H1 (cell line): ENCODE measurements at regions not wholly inside any gene's neighbourhood (a gene's known extent, or its start where the extent isn't known, plus 50 kb on each side); places are given as distances from the start of the nearest gene placed in this dataset.

Source experiments
- CTCF ChIA-PET: fragments of 300-600 bp; sonication (Branson Sonifier 250); formaldehyde crosslinking; loops from one replicate; lab custom pipeline; 2021; ENCODE audit not compliant: partially characterized antibody; lab: Charles Lee
- POLR2A ChIA-PET: fragments of 300-600 bp; sonication (Branson Sonifier 250); formaldehyde crosslinking; loops from one replicate; lab custom pipeline; 2021; ENCODE audit warnings: inconsistent platforms; ENCODE audit not compliant: partially characterized antibody; lab: Charles Lee
- DNase-seq, 2 experiments: peaks; one replicate each; pipeline versions ENCODE4 v3.0.0 to v3.0.0-alpha.2; 2010 to 2022; ENCODE audit warnings: low spot score in 2 of 2, low read depth in 1 of 2, mixed read lengths in 1 of 2
- FAIRE-seq: peaks from 2 replicates; lab custom pipeline; 2011; peaks lifted over from hg19 to GRCh38; lab: Jason Lieb, UNC
- H2AFZ ChIP-seq: 2 replicates; pipeline ENCODE4 v1.8.1; 2012; ENCODE audit warnings: low read length, inconsistent platforms
- H2AK5ac ChIP-seq: 2 replicates; pipeline ENCODE4 v1.6.1; 2013; ENCODE audit warnings: low read depth, low read length
- H2BK120ac ChIP-seq: replicated peaks from 2 replicates; pipeline ENCODE3; 2013; ENCODE audit warnings: low read depth, low read length, inconsistent platforms
- H2BK12ac ChIP-seq: 2 replicates; pipeline ENCODE4 v1.6.1; 2013; ENCODE audit warnings: low read depth, low read length
- H2BK15ac ChIP-seq: 2 replicates; pipeline ENCODE4 v1.6.1; 2013; ENCODE audit warnings: low read length
- H2BK20ac ChIP-seq: 2 replicates; pipeline ENCODE4 v1.6.1; 2013; ENCODE audit warnings: low read length
- H2BK5ac ChIP-seq: 2 replicates; pipeline ENCODE4 v1.6.1; 2013; ENCODE audit warnings: low read depth, low read length
- H3K14ac ChIP-seq: 2 replicates; pipeline ENCODE4 v1.6.1; 2013; ENCODE audit warnings: inconsistent platforms; ENCODE audit not compliant: insufficient read length
- H3K18ac ChIP-seq: 2 replicates; pipeline ENCODE4 v1.6.1; 2013; ENCODE audit warnings: low read length; ENCODE audit errors: extremely low read depth
- H3K23ac ChIP-seq: 2 replicates; pipeline ENCODE4 v1.6.1; 2013; ENCODE audit warnings: inconsistent platforms; ENCODE audit not compliant: insufficient read length
- H3K23me2 ChIP-seq: 2 replicates; pipeline ENCODE4 v1.6.1; 2013; ENCODE audit warnings: low read depth, low read length
- H3K27ac ChIP-seq: 2 replicates; pipeline ENCODE4 v1.6.1; 2011; ENCODE audit warnings: low read depth, low read length, inconsistent platforms
- H3K27me3 ChIP-seq, 4 experiments: replicated peaks in 1 of 4; 1 replicate in 1 of 4; 2 replicates in 3 of 4; pipeline versions ENCODE4 v1.6.1 to v1.8.1; 2011 to 2013; ENCODE audit warnings: low read length in 3 of 4, mild to moderate bottlenecking in 3 of 4, inconsistent platforms in 2 of 4, mixed read lengths in 2 of 4, moderate library complexity in 1 of 4; ENCODE audit not compliant: control insufficient read depth in 3 of 4, insufficient read depth in 3 of 4; ENCODE audit errors: extremely low read depth in 1 of 4
- H3K36me3 ChIP-seq, 4 experiments: 2 replicates each; pipeline versions ENCODE4 v1.6.1 to v1.8.1; 2011 to 2013; ENCODE audit warnings: mild to moderate bottlenecking in 4 of 4, low read length in 3 of 4, moderate library complexity in 2 of 4, control low read depth in 1 of 4, inconsistent platforms in 1 of 4; ENCODE audit not compliant: insufficient read depth in 4 of 4, control insufficient read depth in 2 of 4
- H3K4ac ChIP-seq: replicated peaks from 2 replicates; pipeline ENCODE3; 2013; ENCODE audit warnings: low read length, low read depth, mixed read lengths, inconsistent platforms; ENCODE audit not compliant: insufficient read length
- H3K4me1 ChIP-seq, 4 experiments: replicated peaks in 1 of 4; 1 replicate in 1 of 4; 2 replicates in 3 of 4; pipeline versions ENCODE4 v1.6.1 to v1.8.1; 2011 to 2013; ENCODE audit warnings: low read length in 3 of 4, inconsistent platforms in 2 of 4, mixed read lengths in 1 of 4; ENCODE audit not compliant: insufficient read depth in 4 of 4, control insufficient read depth in 3 of 4
- H3K4me2 ChIP-seq, 2 experiments: 2 replicates each; pipeline versions ENCODE4 v1.6.1 to v1.8.1; 2011 to 2013; ENCODE audit warnings: low read depth in 2 of 2, low read length in 2 of 2, control low read depth in 1 of 2, inconsistent platforms in 1 of 2, mild to moderate bottlenecking in 1 of 2; ENCODE audit not compliant: insufficient read depth in 1 of 2
- H3K4me3 ChIP-seq, 4 experiments: fragments of 200-600, 300-600 bp in 1 of 4; sonication (generic), shearing (Covaris generic), sonication (Bioruptor Twin) in 1 of 4; 2 replicates each; pipeline versions ENCODE4 v1.5.1 to v1.8.1; 2011 to 2016; ENCODE audit warnings: low read length in 4 of 4, low read depth in 3 of 4, control low read depth in 2 of 4, inconsistent platforms in 2 of 4, mild to moderate bottlenecking in 2 of 4, mixed read lengths in 1 of 4, moderate library complexity in 1 of 4; ENCODE audit not compliant: insufficient read depth in 2 of 4; ENCODE audit errors: extremely low read depth in 1 of 4
- H3K56ac ChIP-seq: replicated peaks from 2 replicates; pipeline ENCODE3; 2013; ENCODE audit warnings: low read depth, mild to moderate bottlenecking, mixed read lengths, low read length, inconsistent platforms; ENCODE audit not compliant: insufficient read length
- H3K79me1 ChIP-seq: 2 replicates; pipeline ENCODE4 v1.6.1; 2013; ENCODE audit warnings: low read depth, low read length, control low read depth
- H3K79me2 ChIP-seq, 2 experiments: 2 replicates each; pipeline versions ENCODE4 v1.6.1 to v1.8.1; 2012 to 2013; ENCODE audit warnings: low read length in 2 of 2, mild to moderate bottlenecking in 2 of 2, inconsistent platforms in 1 of 2; ENCODE audit not compliant: insufficient read depth in 2 of 2, control insufficient read depth in 1 of 2
- H3K9ac ChIP-seq, 4 experiments: replicated peaks in 1 of 4; 1 replicate in 1 of 4; 2 replicates in 3 of 4; pipeline versions ENCODE4 v1.6.1 to v1.8.1; 2011 to 2013; ENCODE audit warnings: low read depth in 3 of 4, low read length in 3 of 4, control low read depth in 2 of 4, mild to moderate bottlenecking in 2 of 4, moderate library complexity in 2 of 4, inconsistent platforms in 1 of 4; ENCODE audit errors: extremely low read depth in 1 of 4
- H3K9me3 ChIP-seq, 2 experiments: 2 replicates each; pipeline versions ENCODE4 v1.6.1 to v1.8.1; 2012 to 2013; ENCODE audit warnings: mild to moderate bottlenecking in 2 of 2, moderate library complexity in 2 of 2, control low read depth in 1 of 2, inconsistent platforms in 1 of 2, low read depth in 1 of 2, low read length in 1 of 2, mixed read lengths in 1 of 2; ENCODE audit not compliant: insufficient read depth in 2 of 2
- H4K20me1 ChIP-seq, 2 experiments: replicated peaks in 1 of 2; 2 replicates each; pipeline versions ENCODE3 to v1.8.1; 2011 to 2013; ENCODE audit warnings: inconsistent platforms in 2 of 2, low read length in 2 of 2, mild to moderate bottlenecking in 1 of 2; ENCODE audit not compliant: insufficient read depth in 2 of 2, control insufficient read depth in 1 of 2
- H4K5ac ChIP-seq: 2 replicates; pipeline ENCODE4 v1.6.1; 2013; ENCODE audit warnings: low read length, low read depth, mixed read lengths, inconsistent platforms; ENCODE audit not compliant: insufficient read length
- H4K8ac ChIP-seq: 2 replicates; pipeline ENCODE4 v1.8.0; 2013; ENCODE audit warnings: mild to moderate bottlenecking, moderate library complexity, low read length, inconsistent platforms; ENCODE audit not compliant: insufficient read depth; ENCODE audit errors: extremely low read depth
- H4K91ac ChIP-seq: replicated peaks from 2 replicates; pipeline ENCODE3; 2013; ENCODE audit warnings: low read length, mixed read lengths, inconsistent platforms; ENCODE audit not compliant: insufficient read length
- BACH1 ChIP-seq: IDR thresholded peaks from 2 replicates; pipeline ENCODE4 v1.6.1; 2012; ENCODE audit warnings: low read length, improper control_type of control experiment
- CREB1 ChIP-seq: IDR thresholded peaks from 2 replicates; pipeline ENCODE4 v1.6.1; 2012; ENCODE audit warnings: inconsistent platforms
- EZH2 ChIP-seq: fragments of 200-600 bp; sonication (generic); IDR thresholded peaks from 2 replicates; pipeline ENCODE4 v1.7.1; 2012; ENCODE audit warnings: low read depth, mild to moderate bottlenecking, moderate library complexity, low read length, inconsistent platforms; ENCODE audit not compliant: severe bottlenecking
- KDM5A ChIP-seq: fragments of 200-600 bp; IDR thresholded peaks from 2 replicates; pipeline ENCODE4 v1.7.1; 2012; ENCODE audit warnings: mild to moderate bottlenecking, low read length, inconsistent platforms, mixed read lengths
- RBBP5 ChIP-seq: IDR thresholded peaks from 2 replicates; pipeline ENCODE4 v1.7.1; 2012; ENCODE audit warnings: low read depth, mild to moderate bottlenecking, inconsistent platforms, low read length, moderate library complexity, borderline replicate concordance
- ZNF274 ChIP-seq: IDR thresholded peaks from 2 replicates; pipeline ENCODE4 v1.7.0; 2012; ENCODE audit warnings: low read length, borderline replicate concordance; ENCODE audit errors: extremely low read depth
- WGBS, 2 experiments: shearing (Covaris generic) in 1 of 2; methylation state at CpG; one replicate each; pipeline versions ENCODE4 v1.1.6 to v1.1.7; 2013 to 2015; ENCODE audit warnings: low lambda C conversion rate in 2 of 2, mixed read lengths in 2 of 2, inconsistent platforms in 1 of 2, low coverage in 1 of 2, missing lambda C conversion rate in 1 of 2; ENCODE audit not compliant: insufficient replicate concordance in 2 of 2, insufficient coverage in 1 of 2, insufficient read length in 1 of 2; ENCODE audit errors: extremely low coverage in 1 of 2, missing lambda C conversion rate in 1 of 2; 5-methylcytosine and 5-hydroxymethylcytosine counted together

DNA sequence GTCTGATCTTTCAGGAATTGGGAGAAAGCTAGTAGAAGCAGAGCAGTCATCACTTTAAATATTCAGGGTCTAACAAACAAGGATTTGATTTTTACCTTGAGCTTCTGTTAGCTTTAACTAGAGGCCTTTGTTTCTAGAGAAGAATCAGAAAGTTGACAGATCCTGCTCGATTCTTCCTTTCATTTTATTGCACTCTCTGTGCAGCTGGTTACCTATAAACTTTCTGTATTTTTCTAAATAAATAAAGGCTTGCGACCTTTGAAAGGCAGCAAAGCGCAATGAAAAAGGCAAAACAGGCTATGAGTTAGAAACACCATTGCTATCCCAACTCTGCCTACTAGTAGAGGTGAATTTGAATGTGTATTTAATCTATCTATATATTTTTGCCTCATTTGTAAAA lies 101.4 kb upstream of the NPY2R start:
- H4K8ac ChIP-seq: no peak overlapping the region
- H3K23me2 ChIP-seq: no peaks in the 10 kb centered on the region
- H3K4me3 ChIP-seq: no peak overlapping the region
- H3K79me2 ChIP-seq: no peaks in the 10 kb centered on the region
- H2BK20ac ChIP-seq: no peak overlapping the region
- H3K79me1 ChIP-seq: no peaks in the 10 kb centered on the region
- no peaks in the 10 kb centered on the region for H3K36me3 ChIP-seq
- no peak overlapping the region for H2BK12ac ChIP-seq
- no peak overlapping the region for H3K27ac ChIP-seq
- ChIA-PET CTCF (interaction anchor here (0.7 to 1.4 kb wide), 3 partner anchors 81 to 340 kb away, joined by 3 to 4 read pairs (median 3); no protein-coding TSS in a partner anchor), POLR2A (no interaction called here)
- no peak overlapping the region for H2BK15ac ChIP-seq
- H4K20me1 ChIP-seq: no peaks in the 10 kb centered on the region
- H2AFZ ChIP-seq: no peak overlapping the region
- no peak overlapping the region for H3K14ac ChIP-seq
- no peak overlapping the region for H3K56ac ChIP-seq
- no peak overlapping the region for H3K18ac ChIP-seq
- no peak for DNase-seq
- H3K4me2 ChIP-seq: no peak overlapping the region
- H3K4ac ChIP-seq: no peak overlapping the region
- H2BK5ac ChIP-seq: no peak overlapping the region
- no peak overlapping the region for H2AK5ac ChIP-seq
- no peaks in the 10 kb centered on the region for H3K27me3 ChIP-seq
- H3K9ac ChIP-seq: no peak overlapping the region
- no peaks in the 10 kb centered on the region for H3K9me3 ChIP-seq
- no peak overlapping the region for H4K91ac ChIP-seq
- no peaks in the 10 kb centered on the region for H3K4me1 ChIP-seq
- H4K5ac ChIP-seq: no peak overlapping the region
- FAIRE-seq: no peak
- no peak overlapping the region for H2BK120ac ChIP-seq
- 81% methylated on average over 3 of the region's 3 CpGs; no CpG with 5 or more reads in 1 of the 2 experiments for WGBS, 2 experiments
- no peak overlapping the region for H3K23ac ChIP-seq
- TF ChIP-seq EZH2: no peak
- no peak for TF ChIP-seq ZNF274
- TF ChIP-seq KDM5A: no peak
- no peak for TF ChIP-seq CREB1
- no peak for TF ChIP-seq BACH1
- no peak for TF ChIP-seq RBBP5
